ENCODE measurements at regions not wholly inside any gene's neighbourhood (a gene's known extent, or its start where the extent isn't known, plus 50 kb on each side); places are given as distances from the start of the nearest gene placed in this dataset.

- no peaks in the 10 kb centered on the region for H3F3A ChIP-seq (ENCODE audit: low read depth)
- no peaks in the 10 kb centered on the region for H3K36me3 ChIP-seq (ENCODE audit: insufficient read depth, low read length)
- no peak for TF ChIP-seq EZH2phosphoT487 (IDR thresholded peaks at IDR 0.05; ENCODE audit: borderline replicate concordance)
- no peak for TF ChIP-seq CTCF (conservative IDR thresholded peaks at IDR 0.05; ENCODE audit: low read length)
- no peak overlapping the region for H2AFZ ChIP-seq (ENCODE audit: low read length)
- no peak overlapping the region for H3K9ac ChIP-seq (ENCODE audit: low read depth, low read length, poor library complexity, severe bottlenecking)
- H3K9me3 ChIP-seq (ENCODE audit: insufficient read depth, low read depth, low read length), result no peaks in the 10 kb centered on the region
- no peaks in the 10 kb centered on the region for H3K27me3 ChIP-seq (ENCODE audit: insufficient read depth, low read length, poor library complexity, severe bottlenecking)
- no peaks in the 10 kb centered on the region for H3K4me1 ChIP-seq (ENCODE audit: insufficient read depth, low read length, poor library complexity, severe bottlenecking)
- no peaks in the 10 kb centered on the region for H4K20me1 ChIP-seq (ENCODE audit: insufficient read depth, low read length, poor library complexity, severe bottlenecking)
- H3K9me2 ChIP-seq (replicated peaks; ENCODE audit: low read depth, low read length), result no peaks in the 10 kb centered on the region
- no peak overlapping the region for H3K4me2 ChIP-seq (ENCODE audit: low read depth, low read length, poor library complexity, severe bottlenecking)
- no peak overlapping the region for H3K4me3 ChIP-seq (ENCODE audit: low read length, poor library complexity, severe bottlenecking)
- H3K79me2 ChIP-seq (ENCODE audit: insufficient read depth, low read length), result no peaks in the 10 kb centered on the region
These were observed 1769.0 kb upstream of the PCDH20 start for GRCh38 chr13:63184693-63185092.

- H3K9me3 ChIP-seq (ENCODE audit: insufficient read depth, low read depth, low read length), result no peaks in the 10 kb centered on the region
- no peaks in the 10 kb centered on the region for H4K20me1 ChIP-seq (ENCODE audit: insufficient read depth, low read length, poor library complexity, severe bottlenecking)
- H3K4me1 ChIP-seq (ENCODE audit: insufficient read depth, low read length, poor library complexity, severe bottlenecking), result no peaks in the 10 kb centered on the region
- H3K4me2 ChIP-seq (ENCODE audit: low read depth, low read length, poor library complexity, severe bottlenecking), result no peak overlapping the region
- no peaks in the 10 kb centered on the region for H3K27me3 ChIP-seq (ENCODE audit: insufficient read depth, low read length, poor library complexity, severe bottlenecking)
- H2AFZ ChIP-seq (ENCODE audit: low read length), result no peak overlapping the region
- no peaks in the 10 kb centered on the region for H3K36me3 ChIP-seq (ENCODE audit: insufficient read depth, low read length)
- H3F3A ChIP-seq (ENCODE audit: low read depth), result no peaks in the 10 kb centered on the region
- no peak overlapping the region for H3K4me3 ChIP-seq (ENCODE audit: low read length, poor library complexity, severe bottlenecking)
- no peak for TF ChIP-seq EZH2phosphoT487 (IDR thresholded peaks at IDR 0.05; ENCODE audit: borderline replicate concordance)
- TF ChIP-seq CTCF (conservative IDR thresholded peaks at IDR 0.05; ENCODE audit: low read length), result no peak
- no peak overlapping the region for H3K9ac ChIP-seq (ENCODE audit: low read depth, low read length, poor library complexity, severe bottlenecking)
- H3K9me2 ChIP-seq (replicated peaks; ENCODE audit: low read depth, low read length), result no peaks in the 10 kb centered on the region
- H3K79me2 ChIP-seq (ENCODE audit: insufficient read depth, low read length), result no peaks in the 10 kb centered on the region
These were observed 1759.9 kb upstream of the PCDH20 start for GRCh38 chr13:63175536-63175935.

DNA sequence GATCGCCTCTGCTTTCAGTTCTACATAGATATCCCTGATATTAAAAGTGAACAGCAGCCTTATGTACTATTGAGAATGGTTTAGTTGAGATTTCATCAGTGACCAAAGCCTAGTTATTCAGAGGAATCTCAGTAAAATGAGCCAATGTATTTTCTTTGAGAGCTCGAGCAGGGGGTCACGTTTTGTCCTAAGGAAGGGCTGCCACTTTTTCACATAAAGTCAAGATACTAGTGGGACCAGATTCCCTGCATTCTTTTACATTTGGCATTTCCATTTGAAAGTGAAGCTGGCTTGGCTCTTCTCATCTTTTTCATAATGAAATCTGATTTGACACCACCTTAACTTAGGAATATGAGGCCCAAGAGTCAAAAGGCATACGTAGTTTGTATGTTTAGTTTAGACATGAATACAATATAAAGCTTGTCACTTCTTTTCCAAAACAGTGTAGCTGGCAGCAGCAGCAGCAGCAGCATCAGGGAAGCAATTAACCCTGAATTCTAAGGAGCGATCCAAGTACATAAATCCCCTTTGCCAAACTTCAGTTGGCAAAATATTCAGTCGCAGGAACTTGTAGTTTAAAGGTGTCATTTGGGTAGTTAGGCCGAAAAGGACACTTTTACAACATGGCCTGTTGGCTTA, 1752.2 kb upstream of the PCDH20 start:
- H3K4me1 ChIP-seq (ENCODE audit: insufficient read depth, low read length, poor library complexity, severe bottlenecking), result no peaks in the 10 kb centered on the region
- H3K9ac ChIP-seq (ENCODE audit: low read depth, low read length, poor library complexity, severe bottlenecking), result no peak overlapping the region
- H3K36me3 ChIP-seq (ENCODE audit: insufficient read depth, low read length), result no peaks in the 10 kb centered on the region
- H3K27me3 ChIP-seq (ENCODE audit: insufficient read depth, low read length, poor library complexity, severe bottlenecking), result no peaks in the 10 kb centered on the region
- H3K9me3 ChIP-seq (ENCODE audit: insufficient read depth, low read depth, low read length), result no peaks in the 10 kb centered on the region
- H3F3A ChIP-seq (ENCODE audit: low read depth), result no peaks in the 10 kb centered on the region
- H2AFZ ChIP-seq (ENCODE audit: low read length), result no peak overlapping the region
- TF ChIP-seq EZH2phosphoT487 (IDR thresholded peaks at IDR 0.05; ENCODE audit: borderline replicate concordance) (no peak), CTCF (conservative IDR thresholded peaks at IDR 0.05; ENCODE audit: low read length) (no peak)
- no peak overlapping the region for H3K4me3 ChIP-seq (ENCODE audit: low read length, poor library complexity, severe bottlenecking)
- no peak overlapping the region for H3K4me2 ChIP-seq (ENCODE audit: low read depth, low read length, poor library complexity, severe bottlenecking)
- H3K79me2 ChIP-seq (ENCODE audit: insufficient read depth, low read length), result no peaks in the 10 kb centered on the region
- no peaks in the 10 kb centered on the region for H3K9me2 ChIP-seq (replicated peaks; ENCODE audit: low read depth, low read length)
- no peaks in the 10 kb centered on the region for H4K20me1 ChIP-seq (ENCODE audit: insufficient read depth, low read length, poor library complexity, severe bottlenecking)

All from Loucy (cell line).